Vagina (tissue), 2 donors: ENCODE measurements at regions not wholly inside any gene's neighbourhood (a gene's known extent, or its start where the extent isn't known, plus 50 kb on each side); places are given as distances from the start of the nearest gene placed in this dataset.

Experiments used
- POLR2A ChIP-seq, 2 donors: fragments of 450-650 bp; IDR thresholded peaks; one replicate each; pipeline ENCODE4 v1.6.1; 2017; ENCODE audit warnings: antibody characterized with exemption in 2 of 2, mild to moderate bottlenecking in 2 of 2, moderate library complexity in 2 of 2
- TF ChIP-seq, protein P1 (sequence below), 3 experiments: fragments of 450-650 bp in 2 of 3; fragments of 200-600 bp in 1 of 3; sonication (generic) in 1 of 3; IDR thresholded peaks; one replicate each; pipeline ENCODE4 v1.5.1; 2017 to 2019; ENCODE audit warnings: antibody characterized with exemption in 3 of 3, mild to moderate bottlenecking in 2 of 3, moderate library complexity in 2 of 3

GRCh38 chr2:195017890-195018289 is 639.1 kb upstream of the SLC39A10 start:
- TF ChIP-seq, protein P1, sequence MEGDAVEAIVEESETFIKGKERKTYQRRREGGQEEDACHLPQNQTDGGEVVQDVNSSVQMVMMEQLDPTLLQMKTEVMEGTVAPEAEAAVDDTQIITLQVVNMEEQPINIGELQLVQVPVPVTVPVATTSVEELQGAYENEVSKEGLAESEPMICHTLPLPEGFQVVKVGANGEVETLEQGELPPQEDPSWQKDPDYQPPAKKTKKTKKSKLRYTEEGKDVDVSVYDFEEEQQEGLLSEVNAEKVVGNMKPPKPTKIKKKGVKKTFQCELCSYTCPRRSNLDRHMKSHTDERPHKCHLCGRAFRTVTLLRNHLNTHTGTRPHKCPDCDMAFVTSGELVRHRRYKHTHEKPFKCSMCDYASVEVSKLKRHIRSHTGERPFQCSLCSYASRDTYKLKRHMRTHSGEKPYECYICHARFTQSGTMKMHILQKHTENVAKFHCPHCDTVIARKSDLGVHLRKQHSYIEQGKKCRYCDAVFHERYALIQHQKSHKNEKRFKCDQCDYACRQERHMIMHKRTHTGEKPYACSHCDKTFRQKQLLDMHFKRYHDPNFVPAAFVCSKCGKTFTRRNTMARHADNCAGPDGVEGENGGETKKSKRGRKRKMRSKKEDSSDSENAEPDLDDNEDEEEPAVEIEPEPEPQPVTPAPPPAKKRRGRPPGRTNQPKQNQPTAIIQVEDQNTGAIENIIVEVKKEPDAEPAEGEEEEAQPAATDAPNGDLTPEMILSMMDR (IDR thresholded peaks at IDR 0.05): no peak
- TF ChIP-seq POLR2A (IDR thresholded peaks at IDR 0.05): no peak
